Central memory CD4-positive, alpha-beta T cell (primary cell): ENCODE measurements at regions not wholly inside any gene's neighbourhood (a gene's known extent, or its start where the extent isn't known, plus 50 kb on each side); places are given as distances from the start of the nearest gene placed in this dataset.
"Not testable (repeated sequence)": the region's sequence is repeated elsewhere in the genome, so short reads cannot be mapped to it uniquely, and the experiment has no call there.

Experiments used
- DNase-seq: peaks from one replicate; pipeline ENCODE4 v3.0.0; 2022

GRCh38 chr13:50426927-50427326 lies 411.7 kb downstream of the KCNRG start:
- no peak for DNase-seq

- DNase-seq, result not testable (repeated sequence)
Measured at GRCh38 chr13:50427511-50427910, 412.3 kb downstream of the KCNRG start.

- DNase-seq, result no peak
Measured at GRCh38 chr13:50428183-50428877, 413.1 kb downstream of the KCNRG start.

- no peak for DNase-seq
Measured at GRCh38 chr13:50435011-50435410, 408.5 kb downstream of the DLEU7 start.

GRCh38 chr13:50437252-50437651 lies 406.2 kb downstream of the DLEU7 start:
- no peak for DNase-seq

GRCh38 chr13:50438351-50438750 lies 405.1 kb downstream of the DLEU7 start:
- DNase-seq, result no peak

- DNase-seq, result no peak
Measured at GRCh38 chr13:50441130-50441529, 402.4 kb downstream of the DLEU7 start.

GRCh38 chr13:50444726-50445125 lies 398.8 kb downstream of the DLEU7 start:
- DNase-seq, result no peak

- no peak for DNase-seq
Measured at GRCh38 chr13:50446611-50447010, 396.9 kb downstream of the DLEU7 start.

- no peak for DNase-seq
Measured at GRCh38 chr13:50448535-50448998, 394.9 kb downstream of the DLEU7 start.

GRCh38 chr13:50449465-50449864 lies 394.0 kb downstream of the DLEU7 start:
- DNase-seq, result no peak

GRCh38 chr13:50450279-50450678 lies 393.2 kb downstream of the DLEU7 start:
- DNase-seq, result no peak

GRCh38 chr13:50451609-50452008 lies 391.9 kb downstream of the DLEU7 start:
- DNase-seq, result no peak

GRCh38 chr13:50452028-50452427 lies 391.5 kb downstream of the DLEU7 start:
- no peak for DNase-seq

GRCh38 chr13:50452756-50453155 lies 390.7 kb downstream of the DLEU7 start:
- DNase-seq, result no peak

- no peak for DNase-seq
Measured at GRCh38 chr13:50453188-50453587, 390.3 kb downstream of the DLEU7 start.

GRCh38 chr13:50456111-50456510 lies 387.4 kb downstream of the DLEU7 start:
- no peak for DNase-seq

GRCh38 chr13:50457415-50458393 lies 385.8 kb downstream of the DLEU7 start:
- DNase-seq, result no peak

GRCh38 chr13:50459046-50459445 lies 384.4 kb downstream of the DLEU7 start:
- no peak for DNase-seq

- no peak for DNase-seq
Measured at GRCh38 chr13:50459658-50460057, 383.8 kb downstream of the DLEU7 start.

GRCh38 chr13:50460358-50460757 lies 383.1 kb downstream of the DLEU7 start:
- no peak for DNase-seq

- DNase-seq, result no peak
Measured at GRCh38 chr13:50461189-50461588, 382.3 kb downstream of the DLEU7 start.

GRCh38 chr13:50463719-50464118 lies 379.8 kb downstream of the DLEU7 start:
- no peak for DNase-seq
